ENCODE measurements at regions not wholly inside any gene's neighbourhood (a gene's known extent, or its start where the extent isn't known, plus 50 kb on each side); places are given as distances from the start of the nearest gene placed in this dataset.

- TF ChIP-seq CTCF (IDR thresholded peaks at IDR 0.05) (no peak), POLR2A (IDR thresholded peaks at IDR 0.05) (no peak)
Observed at GRCh38 chr7:56219017-56219416, 102.8 kb upstream of the NUPR2 start.

Measured in esophagus squamous epithelium (tissue), 4 donors.